Immature natural killer cell (primary cell): ENCODE measurements at regions not wholly inside any gene's neighbourhood (a gene's known extent, or its start where the extent isn't known, plus 50 kb on each side); places are given as distances from the start of the nearest gene placed in this dataset.

Source experiments
- DNase-seq, 3 donors: peaks; one replicate each; pipeline ENCODE4 v3.0.0; 2022; ENCODE audit warnings: mixed read lengths in 1 of 3
- H3K27ac Mint-ChIP-seq, 6 donors: one replicate each; pipeline ENCODE4 v1.8.0; 2020; ENCODE audit warnings: mixed read lengths in 6 of 6, mild to moderate bottlenecking in 5 of 6, inconsistent platforms in 4 of 6, moderate library complexity in 3 of 6
- H3K27me3 Mint-ChIP-seq, 3 donors: one replicate each; pipeline ENCODE4 v1.8.0; 2020 to 2021; ENCODE audit warnings: low read depth in 3 of 3, mild to moderate bottlenecking in 3 of 3, mixed read lengths in 3 of 3, moderate library complexity in 3 of 3, inconsistent platforms in 1 of 3
- H3K36me3 Mint-ChIP-seq, 3 donors: one replicate each; pipeline ENCODE4 v1.8.0; 2020; ENCODE audit warnings: mixed read lengths in 3 of 3, inconsistent platforms in 2 of 3, mild to moderate bottlenecking in 2 of 3
- H3K4me1 Mint-ChIP-seq, 2 donors: one replicate each; pipeline ENCODE4 v1.8.0; 2020; ENCODE audit warnings: inconsistent platforms in 2 of 2, mild to moderate bottlenecking in 2 of 2, mixed read lengths in 2 of 2, moderate library complexity in 1 of 2
- H3K4me3 Mint-ChIP-seq, 5 donors: one replicate each; pipeline ENCODE4 v1.8.0; 2020; ENCODE audit warnings: mild to moderate bottlenecking in 5 of 5, mixed read lengths in 5 of 5, inconsistent platforms in 3 of 5, moderate library complexity in 3 of 5
- H3K9me3 Mint-ChIP-seq, 6 donors: one replicate each; pipeline ENCODE4 v1.8.0; 2020; ENCODE audit warnings: mild to moderate bottlenecking in 6 of 6, mixed read lengths in 6 of 6, inconsistent platforms in 4 of 6, moderate library complexity in 3 of 6

DNA sequence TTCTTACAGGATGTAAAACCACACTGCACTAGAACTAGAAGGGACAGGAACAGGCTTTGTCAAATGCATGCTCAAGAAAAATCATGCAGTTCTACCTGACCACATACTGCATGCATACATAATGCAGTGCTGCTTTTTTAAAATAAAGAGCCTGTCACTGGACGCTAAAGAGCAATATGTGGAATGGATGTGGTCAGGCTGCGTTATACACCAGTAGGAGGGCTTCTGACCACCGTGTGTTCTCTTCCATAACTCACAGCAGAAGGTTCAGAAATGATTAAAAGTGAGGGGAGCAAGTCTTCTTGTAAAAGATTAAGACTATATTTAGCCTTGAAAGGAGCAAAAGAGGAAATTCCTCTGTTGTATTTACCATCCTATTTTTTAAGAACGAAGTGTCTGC is 392.0 kb downstream of the EMP1 start:
- Mint-ChIP-seq H3K27ac (no peak overlapping the region), H3K4me3 (no peak overlapping the region), H3K9me3 (peaks cover 0 to 2% (median 0%) of the 10 kb centered on the region in 6 donors), H3K36me3 (no peaks in the 10 kb centered on the region), H3K27me3 (peaks cover 0 to 1% (median 0%) of the 10 kb centered on the region in 3 donors), H3K4me1 (no peaks in the 10 kb centered on the region)
- DNase-seq, result no peak

DNA sequence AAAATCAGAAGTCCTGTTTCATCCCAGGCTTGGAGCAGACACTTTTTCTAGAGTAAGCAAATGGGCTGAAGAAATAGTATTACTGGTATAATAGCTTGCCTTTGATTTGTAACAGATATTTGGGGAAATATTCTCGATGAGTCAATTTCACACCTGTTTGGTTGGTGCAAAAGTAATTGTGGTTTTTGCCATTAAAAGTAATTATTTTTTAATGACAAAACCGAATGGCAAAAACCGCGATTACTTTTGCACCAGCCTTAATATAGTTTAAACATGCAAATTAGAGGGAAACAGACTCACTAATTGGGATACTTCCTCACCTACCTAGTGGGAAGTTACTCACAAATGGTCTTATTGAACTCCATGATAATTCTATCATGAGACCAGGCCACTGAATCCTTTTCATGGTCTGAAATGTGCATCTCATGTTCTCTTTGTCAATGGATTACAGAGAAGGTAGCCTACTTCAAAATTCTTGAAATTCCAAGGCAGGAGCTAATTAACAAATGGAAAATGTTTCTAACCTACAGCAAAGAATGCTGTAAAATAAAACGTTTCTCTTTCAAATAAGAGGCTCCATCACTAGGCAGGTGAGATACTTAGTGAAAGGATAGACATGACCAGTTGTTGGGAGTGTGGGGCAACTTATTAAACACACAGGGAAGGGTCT is 391.3 kb downstream of the EMP1 start:
- Mint-ChIP-seq H3K27me3 (peaks cover 0 to 1% (median 0%) of the 10 kb centered on the region in 3 donors), H3K27ac (no peak overlapping the region), H3K4me1 (no peaks in the 10 kb centered on the region), H3K4me3 (no peak overlapping the region), H3K36me3 (no peaks in the 10 kb centered on the region), H3K9me3 (no peaks in the 10 kb centered on the region)
- DNase-seq, result no peak

DNA sequence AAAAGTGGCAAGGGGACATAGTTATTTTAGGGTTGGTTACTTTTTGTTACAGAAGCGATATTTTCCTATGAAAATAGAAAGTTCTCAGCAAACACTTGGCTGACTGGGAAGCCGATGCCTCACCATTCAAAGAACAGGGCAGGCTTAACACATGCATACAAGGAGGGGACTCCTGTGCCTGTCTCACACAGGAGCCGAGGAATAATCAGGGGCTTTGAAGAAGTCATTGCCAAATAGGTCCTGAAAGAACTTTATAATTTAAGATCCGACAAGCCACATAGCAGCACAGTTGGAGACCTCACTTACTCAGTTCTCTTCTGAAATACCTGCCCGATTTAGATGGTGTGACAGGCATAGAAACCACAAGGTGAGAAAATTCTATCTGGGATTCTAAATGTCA is 389.8 kb downstream of the EMP1 start:
- Mint-ChIP-seq H3K36me3 (no peaks in the 10 kb centered on the region), H3K4me1 (no peaks in the 10 kb centered on the region), H3K27me3 (no peaks in the 10 kb centered on the region), H3K4me3 (no peak overlapping the region), H3K9me3 (no peaks in the 10 kb centered on the region), H3K27ac (no peak overlapping the region)
- DNase-seq, result no peak

GRCh38 chr12:13584541-13584940 is 388.0 kb downstream of the EMP1 start:
- no peaks in the 10 kb centered on the region for H3K4me1 Mint-ChIP-seq
- H3K9me3 Mint-ChIP-seq, result no peaks in the 10 kb centered on the region
- no peak overlapping the region for H3K27ac Mint-ChIP-seq
- H3K4me3 Mint-ChIP-seq, result no peak overlapping the region
- H3K36me3 Mint-ChIP-seq, result no peaks in the 10 kb centered on the region
- peaks cover 0 to 5% (median 0%) of the 10 kb centered on the region in 3 donors for H3K27me3 Mint-ChIP-seq
- no peak for DNase-seq

GRCh38 chr12:13583630-13584029 is 387.1 kb downstream of the EMP1 start:
- Mint-ChIP-seq H3K27ac (no peak overlapping the region), H3K9me3 (no peaks in the 10 kb centered on the region), H3K36me3 (no peaks in the 10 kb centered on the region), H3K4me1 (no peaks in the 10 kb centered on the region), H3K4me3 (no peak overlapping the region), H3K27me3 (peaks cover 0 to 5% (median 0%) of the 10 kb centered on the region in 3 donors)
- DNase-seq, result no peak

GRCh38 chr12:13582421-13582820 is 385.9 kb downstream of the EMP1 start:
- Mint-ChIP-seq H3K9me3 (no peaks in the 10 kb centered on the region), H3K36me3 (no peaks in the 10 kb centered on the region), H3K4me1 (no peaks in the 10 kb centered on the region), H3K27ac (no peak overlapping the region), H3K27me3 (peaks cover 0 to 5% (median 0%) of the 10 kb centered on the region in 3 donors), H3K4me3 (no peak overlapping the region)
- no peak for DNase-seq

GRCh38 chr12:13581031-13581430 is 384.5 kb downstream of the EMP1 start:
- no peaks in the 10 kb centered on the region for H3K36me3 Mint-ChIP-seq
- H3K9me3 Mint-ChIP-seq, result no peaks in the 10 kb centered on the region
- H3K4me1 Mint-ChIP-seq, result no peaks in the 10 kb centered on the region
- H3K4me3 Mint-ChIP-seq, result no peak overlapping the region
- no peak overlapping the region for H3K27ac Mint-ChIP-seq
- DNase-seq, result no peak
- peaks cover 0 to 5% (median 0%) of the 10 kb centered on the region in 3 donors for H3K27me3 Mint-ChIP-seq

DNA sequence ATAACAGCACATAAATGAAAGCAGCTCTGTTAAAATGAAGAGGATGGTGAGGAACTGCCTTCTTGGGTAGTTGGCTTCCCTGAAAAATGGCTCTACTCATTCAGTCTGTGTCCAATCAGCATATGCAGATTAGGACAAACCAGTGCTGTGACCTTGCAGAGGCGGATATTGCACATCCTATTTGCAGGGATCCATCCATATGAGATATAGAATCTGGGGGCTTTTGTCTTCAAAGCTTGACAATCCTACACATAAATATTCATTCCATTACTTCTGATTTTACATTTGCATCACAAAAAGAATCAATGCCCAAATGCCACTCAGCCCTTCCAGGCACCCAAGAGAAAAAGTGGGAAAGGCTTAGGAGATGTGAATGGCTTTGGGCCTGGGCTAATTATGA is 383.7 kb downstream of the EMP1 start:
- no peaks in the 10 kb centered on the region for H3K36me3 Mint-ChIP-seq
- no peak overlapping the region for H3K4me3 Mint-ChIP-seq
- peaks cover 0 to 5% (median 0%) of the 10 kb centered on the region in 3 donors for H3K27me3 Mint-ChIP-seq
- no peak for DNase-seq
- H3K4me1 Mint-ChIP-seq, result no peaks in the 10 kb centered on the region
- no peaks in the 10 kb centered on the region for H3K9me3 Mint-ChIP-seq
- no peak overlapping the region for H3K27ac Mint-ChIP-seq

DNA sequence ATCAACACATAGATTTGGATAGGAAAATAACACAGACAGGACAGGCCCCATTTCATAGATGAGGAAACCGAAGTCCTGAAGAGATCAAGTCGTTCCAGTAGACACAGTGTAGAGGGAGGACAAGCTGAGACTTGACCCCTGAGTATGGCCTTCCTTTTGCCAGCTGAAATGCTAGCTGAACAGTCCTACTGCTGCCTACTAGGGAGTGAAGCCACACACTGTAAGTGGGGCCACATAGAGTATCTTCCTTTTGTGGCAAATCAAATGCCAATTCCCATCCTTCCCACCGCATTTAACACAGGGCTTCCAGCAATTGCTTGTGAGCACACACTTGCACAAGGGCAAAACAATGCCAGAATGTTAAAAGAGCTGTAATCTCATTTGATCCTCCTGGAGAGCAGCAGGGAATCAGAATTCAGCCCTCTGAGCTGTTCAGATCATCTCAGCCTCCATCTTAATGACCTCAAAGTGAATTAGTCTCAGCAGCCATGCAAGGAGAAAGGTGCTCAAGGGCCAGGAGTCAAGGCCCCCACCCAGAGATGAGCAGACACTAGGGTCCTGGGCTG is 380.5 kb downstream of the EMP1 start:
- H3K27me3 Mint-ChIP-seq, result peaks cover 0 to 5% (median 1%) of the 10 kb centered on the region in 3 donors
- H3K9me3 Mint-ChIP-seq, result no peaks in the 10 kb centered on the region
- no peak for DNase-seq
- H3K4me1 Mint-ChIP-seq, result no peaks in the 10 kb centered on the region
- peak overlapping the region in 1 of 6 donors; percentile 46 for H3K27ac Mint-ChIP-seq
- no peak overlapping the region for H3K4me3 Mint-ChIP-seq
- no peaks in the 10 kb centered on the region for H3K36me3 Mint-ChIP-seq

DNA sequence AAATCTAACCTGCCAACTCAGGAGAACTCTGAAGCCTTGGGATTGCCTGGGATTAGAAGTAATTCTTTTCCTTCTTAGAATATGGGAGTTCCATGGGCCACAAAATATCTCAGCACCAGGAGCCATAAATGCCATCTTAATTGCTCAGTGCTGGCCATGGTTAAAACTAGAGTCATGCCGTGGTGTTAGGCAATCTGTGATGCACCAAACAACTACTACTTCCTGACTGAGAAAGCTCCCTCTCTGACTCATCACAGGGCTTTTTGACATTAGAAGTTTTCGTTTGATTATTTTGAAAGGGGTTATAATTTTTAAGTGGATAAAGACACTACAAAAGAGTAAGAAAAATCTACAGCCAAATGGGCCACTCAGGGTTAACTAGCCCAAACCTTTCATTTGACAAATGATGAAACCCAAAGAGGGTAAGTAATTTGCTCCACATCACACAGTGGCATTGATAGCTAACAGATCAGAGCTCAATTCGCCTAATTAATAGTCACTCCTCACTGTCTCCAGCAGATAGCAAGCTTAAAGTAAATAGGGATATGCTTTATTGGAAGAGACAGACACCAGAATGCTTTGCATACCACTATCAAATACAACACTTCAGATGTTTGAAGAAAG is 377.3 kb downstream of the EMP1 start:
- H3K4me1 Mint-ChIP-seq, result no peaks in the 10 kb centered on the region
- no peaks in the 10 kb centered on the region for H3K36me3 Mint-ChIP-seq
- H3K27ac Mint-ChIP-seq, result no peak overlapping the region
- H3K4me3 Mint-ChIP-seq, result no peak overlapping the region
- H3K27me3 Mint-ChIP-seq, result peaks cover 0 to 4% (median 1%) of the 10 kb centered on the region in 3 donors
- peaks cover 0 to 3% (median 0%) of the 10 kb centered on the region in 6 donors for H3K9me3 Mint-ChIP-seq
- no peak for DNase-seq

DNA sequence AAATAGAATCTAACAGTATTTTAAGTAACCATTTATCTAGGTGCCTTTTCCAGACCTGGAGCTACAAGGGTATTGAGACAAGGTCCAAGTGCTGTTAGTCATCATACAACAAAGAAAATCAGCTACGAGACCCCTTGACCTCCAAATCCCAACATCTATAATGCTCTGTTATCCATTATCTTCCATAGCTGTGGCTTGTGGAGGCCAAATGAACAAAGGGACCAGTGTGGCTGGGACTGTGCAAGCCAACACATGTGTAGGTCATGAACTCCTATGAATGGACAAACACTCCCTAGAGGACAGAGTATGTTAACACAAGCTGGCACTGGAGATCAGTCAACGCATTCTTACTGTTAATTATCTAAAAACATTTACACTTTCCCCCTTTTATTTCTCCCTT is 374.5 kb downstream of the EMP1 start:
- Mint-ChIP-seq H3K9me3 (peaks cover 0 to 3% (median 0%) of the 10 kb centered on the region in 6 donors), H3K36me3 (no peaks in the 10 kb centered on the region), H3K27ac (no peak overlapping the region), H3K27me3 (peaks cover 0 to 4% (median 1%) of the 10 kb centered on the region in 3 donors), H3K4me3 (no peak overlapping the region), H3K4me1 (no peaks in the 10 kb centered on the region)
- no peak for DNase-seq

GRCh38 chr12:13570005-13570694 is 373.6 kb downstream of the EMP1 start:
- H3K4me1 Mint-ChIP-seq, result no peaks in the 10 kb centered on the region
- no peak for DNase-seq
- peaks cover 0 to 6% (median 1%) of the 10 kb centered on the region in 3 donors for H3K27me3 Mint-ChIP-seq
- no peak overlapping the region for H3K27ac Mint-ChIP-seq
- no peak overlapping the region for H3K4me3 Mint-ChIP-seq
- peaks cover 0 to 3% (median 0%) of the 10 kb centered on the region in 6 donors for H3K9me3 Mint-ChIP-seq
- H3K36me3 Mint-ChIP-seq, result no peaks in the 10 kb centered on the region

DNA sequence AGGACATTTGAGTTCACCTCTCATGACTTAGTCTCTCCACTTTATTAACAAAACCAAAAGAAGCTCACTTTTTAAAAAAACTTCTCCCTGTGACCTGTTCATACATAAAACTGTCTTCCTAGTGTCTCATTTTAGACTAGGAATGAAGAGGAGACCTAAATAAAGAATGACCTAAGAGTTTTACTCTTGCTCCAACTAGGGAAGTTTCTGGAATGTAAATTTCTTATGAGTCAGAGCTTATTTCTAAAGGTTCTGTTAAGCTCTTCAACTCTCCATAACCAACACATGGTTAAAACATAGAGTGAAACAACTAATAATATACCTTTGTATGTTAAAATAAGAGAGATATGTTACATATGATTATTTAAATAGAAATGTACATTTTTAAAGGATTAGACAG is 369.8 kb downstream of the EMP1 start:
- peaks cover 0 to 6% (median 0%) of the 10 kb centered on the region in 3 donors for H3K27me3 Mint-ChIP-seq
- no peak overlapping the region for H3K4me3 Mint-ChIP-seq
- peaks cover 0 to 3% (median 0%) of the 10 kb centered on the region in 6 donors for H3K9me3 Mint-ChIP-seq
- no peaks in the 10 kb centered on the region for H3K4me1 Mint-ChIP-seq
- no peak overlapping the region for H3K27ac Mint-ChIP-seq
- H3K36me3 Mint-ChIP-seq, result no peaks in the 10 kb centered on the region
- DNase-seq, result no peak

DNA sequence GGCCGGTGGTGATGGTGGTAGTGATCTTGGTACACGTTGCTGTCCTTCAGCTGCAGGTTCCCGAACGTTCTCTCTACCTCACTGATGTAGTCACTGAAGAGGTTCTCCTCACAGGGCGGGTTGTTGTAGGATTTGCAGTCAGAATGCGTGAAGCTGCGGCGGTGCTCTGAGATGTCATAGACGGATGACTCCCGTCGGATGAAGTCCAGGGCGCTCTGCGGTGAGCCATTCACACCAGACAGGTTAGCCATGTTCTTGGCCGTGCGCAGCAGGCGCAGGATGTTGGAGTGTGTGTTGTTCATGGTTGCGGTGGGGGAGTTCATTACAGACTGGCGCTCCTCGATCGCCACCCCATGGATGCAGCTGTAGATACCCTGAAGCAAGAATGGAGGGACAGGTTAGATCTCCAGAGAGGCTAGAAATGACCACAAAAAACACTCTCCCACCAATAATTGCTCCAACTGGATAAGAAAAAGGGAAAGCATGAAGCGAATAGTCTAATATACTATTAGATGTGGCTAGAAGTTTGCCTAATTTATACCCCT is 367.8 kb downstream of the EMP1 start:
- H3K27me3 Mint-ChIP-seq, result peaks cover 0 to 2% (median 0%) of the 10 kb centered on the region in 3 donors
- peaks cover 0 to 3% (median 0%) of the 10 kb centered on the region in 6 donors for H3K9me3 Mint-ChIP-seq
- no peak overlapping the region for H3K4me3 Mint-ChIP-seq
- no peaks in the 10 kb centered on the region for H3K4me1 Mint-ChIP-seq
- no peak for DNase-seq
- H3K27ac Mint-ChIP-seq, result no peak overlapping the region
- H3K36me3 Mint-ChIP-seq, result no peaks in the 10 kb centered on the region
